T-helper 17 cell (primary cell): ENCODE measurements at regions not wholly inside any gene's neighbourhood (a gene's known extent, or its start where the extent isn't known, plus 50 kb on each side); places are given as distances from the start of the nearest gene placed in this dataset.

Source experiments
- ATAC-seq: fragments of 150-1000 bp; cut with Tn5 transposase; 2 replicates; pipeline ENCODE4 v1.10.0; 2021; ENCODE audit warnings: mild to moderate bottlenecking, moderate library complexity
- DNase-seq, 3 donors: peaks; one replicate each; pipeline versions ENCODE4 v3.0.0 to v3.0.0-alpha.2; 2020 to 2021
- H3K9me3 ChIP-seq: one replicate; pipeline ENCODE4 v1.7.0; 2013; ENCODE audit warnings: low read length, mild to moderate bottlenecking; ENCODE audit not compliant: control insufficient read depth, poor library complexity, severe bottlenecking
- H3K27ac Mint-ChIP-seq: one replicate; pipeline ENCODE4 v1.8.0; 2022; ENCODE audit warnings: mild to moderate bottlenecking, moderate library complexity, mixed read lengths
- H3K27me3 Mint-ChIP-seq: one replicate; pipeline ENCODE4 v1.8.0; 2022; ENCODE audit warnings: mixed read lengths
- H3K36me3 Mint-ChIP-seq: one replicate; pipeline ENCODE4 v1.8.0; 2022; ENCODE audit warnings: low read depth, mixed read lengths
- H3K4me1 Mint-ChIP-seq: one replicate; pipeline ENCODE4 v1.8.0; 2022; ENCODE audit warnings: mild to moderate bottlenecking, mixed read lengths
- H3K4me3 Mint-ChIP-seq: one replicate; pipeline ENCODE4 v1.8.0; 2022; ENCODE audit warnings: mild to moderate bottlenecking, moderate library complexity, mixed read lengths

DNA sequence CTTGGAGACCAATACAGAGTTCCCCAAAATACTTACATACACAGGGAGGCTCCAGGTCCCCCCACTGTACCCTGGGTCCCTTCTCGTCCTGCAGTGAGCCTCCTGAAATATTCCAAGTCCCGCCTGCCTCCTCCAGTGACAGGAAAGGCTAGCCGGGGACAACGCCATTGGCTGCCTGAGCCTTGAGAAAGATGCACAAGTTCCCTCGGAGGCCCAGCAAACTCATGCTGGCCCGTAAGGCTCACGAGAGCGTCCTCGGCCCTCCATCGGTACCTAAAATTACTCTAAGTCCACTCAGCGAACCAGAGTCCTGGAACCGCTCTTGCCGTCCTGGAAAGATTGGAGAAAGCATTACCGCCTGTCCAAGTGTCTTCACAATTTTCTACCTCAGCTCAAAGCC, 228.6 kb downstream of the ADAM29 start:
- Mint-ChIP-seq H3K4me1 (no peaks in the 10 kb centered on the region), H3K27me3 (no peaks in the 10 kb centered on the region), H3K4me3 (no peak overlapping the region), H3K36me3 (no peaks in the 10 kb centered on the region), H3K27ac (no peak overlapping the region)
- ATAC-seq: no peak
- DNase-seq: no peak
- H3K9me3 ChIP-seq: no peaks in the 10 kb centered on the region

DNA sequence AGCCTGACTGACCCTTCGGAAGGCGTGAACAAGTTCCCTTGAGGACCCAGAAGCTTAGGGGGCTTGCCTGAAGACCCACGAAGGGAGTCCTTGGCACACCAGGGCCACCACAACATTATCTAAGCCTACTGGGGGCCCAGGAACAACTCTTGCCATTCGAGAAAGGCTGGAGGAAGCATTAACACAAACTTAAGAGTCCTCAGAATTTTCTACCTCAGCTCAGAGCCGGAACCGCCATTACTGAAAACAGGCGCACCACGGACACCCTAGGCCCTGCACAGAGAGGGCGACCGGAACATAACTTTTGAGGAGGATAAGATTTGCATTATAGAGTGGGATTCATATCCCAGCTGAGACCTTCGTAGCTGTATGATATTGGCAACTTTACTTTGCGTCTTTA, 229.1 kb downstream of the ADAM29 start:
- no peak for ATAC-seq
- H3K27ac Mint-ChIP-seq: no peak overlapping the region
- H3K27me3 Mint-ChIP-seq: no peaks in the 10 kb centered on the region
- DNase-seq: no peak
- H3K36me3 Mint-ChIP-seq: no peaks in the 10 kb centered on the region
- H3K4me3 Mint-ChIP-seq: no peak overlapping the region
- H3K9me3 ChIP-seq: no peaks in the 10 kb centered on the region
- H3K4me1 Mint-ChIP-seq: no peaks in the 10 kb centered on the region

DNA sequence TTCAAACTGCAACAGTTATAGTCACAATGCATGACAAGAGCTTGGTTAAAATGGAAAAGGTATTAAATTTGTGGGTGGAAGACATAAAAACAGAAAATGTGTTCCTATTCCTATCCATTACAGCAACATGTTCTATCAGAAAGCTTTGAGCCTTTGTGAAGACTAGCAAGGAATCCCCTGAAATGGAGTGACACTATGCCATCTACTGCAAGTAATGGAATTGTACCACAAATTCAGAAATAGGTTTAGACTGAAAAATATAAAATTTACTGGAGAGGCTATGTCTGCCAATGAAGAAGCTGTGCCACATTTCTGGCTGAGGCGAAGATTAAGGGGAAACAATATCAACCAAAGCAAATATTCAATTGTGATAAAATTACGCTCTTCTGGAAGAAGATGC, 247.9 kb downstream of the ADAM29 start:
- H3K9me3 ChIP-seq: no peaks in the 10 kb centered on the region
- no peak for ATAC-seq
- H3K27me3 Mint-ChIP-seq: no peaks in the 10 kb centered on the region

DNA sequence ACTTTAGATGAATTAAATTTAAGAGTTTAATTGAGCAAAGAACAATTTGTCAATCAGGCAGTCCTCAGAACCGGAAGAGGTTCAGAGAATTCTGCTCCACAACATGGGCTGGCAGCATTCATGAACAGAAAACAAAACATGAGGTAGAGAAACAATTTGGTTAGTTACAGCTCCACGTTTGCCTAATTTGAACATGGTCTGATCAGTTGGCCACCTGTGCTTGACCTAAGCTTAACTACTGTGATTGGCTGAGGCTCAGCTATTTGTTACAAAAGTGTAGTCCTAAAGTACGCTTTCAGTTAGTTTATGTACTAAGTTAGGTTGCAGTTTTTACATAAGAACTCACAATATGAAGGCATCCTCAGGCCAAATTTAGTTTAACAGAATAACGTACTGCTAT, 258.6 kb downstream of the ADAM29 start:
- Mint-ChIP-seq H3K27ac (no peak overlapping the region), H3K4me1 (no peaks in the 10 kb centered on the region), H3K27me3 (no peaks in the 10 kb centered on the region), H3K4me3 (no peak overlapping the region), H3K36me3 (no peaks in the 10 kb centered on the region)
- ATAC-seq (no peak), DNase-seq (no peak)
- no peaks in the 10 kb centered on the region for H3K9me3 ChIP-seq

More for the DNA sequence above, 247.9 kb downstream of the ADAM29 start:
- DNase-seq: no peak
- Mint-ChIP-seq H3K4me3 (no peak overlapping the region), H3K36me3 (no peaks in the 10 kb centered on the region), H3K4me1 (no peaks in the 10 kb centered on the region), H3K27ac (no peak overlapping the region)

GRCh38 chr4:175190654-175191053, 272.5 kb downstream of the ADAM29 start:
- Mint-ChIP-seq H3K4me1 (no peaks in the 10 kb centered on the region), H3K27ac (no peak overlapping the region), H3K4me3 (no peak overlapping the region), H3K36me3 (no peaks in the 10 kb centered on the region), H3K27me3 (no peaks in the 10 kb centered on the region)
- no peaks in the 10 kb centered on the region for H3K9me3 ChIP-seq
- DNase-seq: no peak
- ATAC-seq: no peak

DNA sequence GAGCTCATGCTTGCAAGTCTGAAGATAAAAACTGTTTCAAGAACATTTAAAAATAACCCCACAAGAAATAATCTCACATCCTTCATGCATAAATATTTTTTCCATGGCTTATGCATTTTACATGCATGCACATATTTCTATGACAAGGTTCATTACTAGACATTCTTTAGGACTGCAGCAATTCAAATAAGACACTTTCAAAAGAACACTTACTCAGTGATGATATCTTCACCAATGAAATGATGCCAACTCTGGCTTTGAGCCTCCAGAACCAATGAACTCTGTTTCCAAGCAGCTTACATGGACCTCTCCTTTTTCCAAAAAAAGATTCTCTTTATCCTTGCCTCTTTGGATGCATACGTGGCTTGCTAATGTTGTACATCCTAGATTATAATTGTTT, 279.9 kb downstream of the ADAM29 start:
- ATAC-seq (no peak), DNase-seq (no peak)
- Mint-ChIP-seq H3K4me3 (no peak overlapping the region), H3K4me1 (no peaks in the 10 kb centered on the region), H3K27ac (no peak overlapping the region), H3K27me3 (no peaks in the 10 kb centered on the region), H3K36me3 (no peaks in the 10 kb centered on the region)
- H3K9me3 ChIP-seq: no peaks in the 10 kb centered on the region

DNA sequence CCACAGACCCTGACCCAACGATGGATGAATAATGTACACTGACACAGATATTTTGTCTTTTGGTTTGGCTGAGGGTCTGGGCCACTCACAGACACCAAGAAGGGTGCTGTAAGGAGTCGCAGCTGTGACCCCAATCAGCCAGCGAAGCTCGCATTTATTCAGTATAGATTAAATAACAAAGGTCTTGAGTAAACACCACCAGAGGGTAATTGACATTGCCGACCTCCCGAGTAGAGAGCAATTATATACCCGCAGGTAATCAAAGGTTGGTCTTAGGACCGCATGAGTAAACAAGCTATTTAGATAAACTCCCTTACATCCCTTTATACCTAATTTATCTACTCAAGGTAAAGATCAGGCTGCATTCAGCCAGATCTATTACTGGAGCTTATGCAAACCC, 297.1 kb downstream of the ADAM29 start:
- no peak overlapping the region for H3K27ac Mint-ChIP-seq
- H3K4me1 Mint-ChIP-seq: no peaks in the 10 kb centered on the region
- DNase-seq (no peak), ATAC-seq (no peak)
- H3K4me3 Mint-ChIP-seq: no peak overlapping the region
- H3K9me3 ChIP-seq: no peaks in the 10 kb centered on the region
- no peaks in the 10 kb centered on the region for H3K27me3 Mint-ChIP-seq
- no peaks in the 10 kb centered on the region for H3K36me3 Mint-ChIP-seq

- no peaks in the 10 kb centered on the region for H3K27me3 Mint-ChIP-seq
- no peaks in the 10 kb centered on the region for H3K9me3 ChIP-seq
- H3K4me3 Mint-ChIP-seq: no peak overlapping the region
- H3K27ac Mint-ChIP-seq: no peak overlapping the region
- no peaks in the 10 kb centered on the region for H3K36me3 Mint-ChIP-seq
- H3K4me1 Mint-ChIP-seq: no peaks in the 10 kb centered on the region
- DNase-seq: no peak
- ATAC-seq: no peak
Measured at GRCh38 chr4:175215657-175216056, 297.5 kb downstream of the ADAM29 start.

- Mint-ChIP-seq H3K4me1 (no peaks in the 10 kb centered on the region), H3K36me3 (no peaks in the 10 kb centered on the region), H3K27ac (no peak overlapping the region), H3K4me3 (no peak overlapping the region), H3K27me3 (no peaks in the 10 kb centered on the region)
- no peak for ATAC-seq
- no peak for DNase-seq
- H3K9me3 ChIP-seq: no peaks in the 10 kb centered on the region
Measured at GRCh38 chr4:175229154-175229553, 311.0 kb downstream of the ADAM29 start.

- DNase-seq (no peak), ATAC-seq (no peak)
- Mint-ChIP-seq H3K27ac (no peak overlapping the region), H3K36me3 (no peaks in the 10 kb centered on the region), H3K27me3 (no peaks in the 10 kb centered on the region), H3K4me3 (no peak overlapping the region), H3K4me1 (no peaks in the 10 kb centered on the region)
- no peaks in the 10 kb centered on the region for H3K9me3 ChIP-seq
Measured at GRCh38 chr4:175234162-175234561, 316.0 kb downstream of the ADAM29 start.

DNA sequence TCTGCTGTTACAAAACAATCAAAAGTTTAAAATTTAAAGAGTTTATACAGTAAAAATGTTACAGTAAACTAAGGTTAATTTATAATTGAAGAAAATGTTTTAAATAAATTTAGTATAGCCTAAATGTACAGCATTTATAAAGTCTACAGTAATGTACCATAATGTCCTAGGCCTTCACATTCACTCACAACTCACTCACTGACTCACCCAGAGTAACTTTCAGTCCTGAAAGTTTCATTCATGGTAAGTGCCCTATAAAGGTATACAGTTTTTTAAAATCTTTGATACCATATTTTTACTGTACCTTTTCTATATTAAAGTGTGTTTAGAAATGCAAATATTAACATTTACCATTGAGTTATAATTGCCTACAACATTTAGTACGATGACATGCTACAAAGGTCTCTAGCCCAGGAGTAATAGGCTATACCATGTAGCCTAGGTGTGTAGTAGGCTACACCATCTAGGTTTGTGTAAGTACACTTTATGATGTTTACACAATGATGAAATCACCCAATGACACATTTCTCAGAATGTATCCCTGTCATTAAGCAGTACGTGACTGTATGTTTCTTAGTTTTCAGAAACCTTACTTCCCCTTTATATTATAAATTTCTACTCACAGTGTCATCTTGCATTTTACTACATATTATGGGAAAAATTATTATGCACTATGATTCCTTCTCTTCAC, 320.8 kb downstream of the ADAM29 start:
- H3K4me3 Mint-ChIP-seq: no peak overlapping the region
- ATAC-seq: no peak
- no peak overlapping the region for H3K27ac Mint-ChIP-seq
- H3K27me3 Mint-ChIP-seq: no peaks in the 10 kb centered on the region
- H3K4me1 Mint-ChIP-seq: no peaks in the 10 kb centered on the region
- no peaks in the 10 kb centered on the region for H3K36me3 Mint-ChIP-seq
- no peaks in the 10 kb centered on the region for H3K9me3 ChIP-seq
- no peak for DNase-seq

- no peak for ATAC-seq
- no peaks in the 10 kb centered on the region for H3K27me3 Mint-ChIP-seq
- no peaks in the 10 kb centered on the region for H3K36me3 Mint-ChIP-seq
- no peaks in the 10 kb centered on the region for H3K4me1 Mint-ChIP-seq
- H3K4me3 Mint-ChIP-seq: no peak overlapping the region
- no peaks in the 10 kb centered on the region for H3K9me3 ChIP-seq
- no peak overlapping the region for H3K27ac Mint-ChIP-seq
- DNase-seq: no peak
Measured at GRCh38 chr4:175246941-175247340, 328.8 kb downstream of the ADAM29 start.

DNA sequence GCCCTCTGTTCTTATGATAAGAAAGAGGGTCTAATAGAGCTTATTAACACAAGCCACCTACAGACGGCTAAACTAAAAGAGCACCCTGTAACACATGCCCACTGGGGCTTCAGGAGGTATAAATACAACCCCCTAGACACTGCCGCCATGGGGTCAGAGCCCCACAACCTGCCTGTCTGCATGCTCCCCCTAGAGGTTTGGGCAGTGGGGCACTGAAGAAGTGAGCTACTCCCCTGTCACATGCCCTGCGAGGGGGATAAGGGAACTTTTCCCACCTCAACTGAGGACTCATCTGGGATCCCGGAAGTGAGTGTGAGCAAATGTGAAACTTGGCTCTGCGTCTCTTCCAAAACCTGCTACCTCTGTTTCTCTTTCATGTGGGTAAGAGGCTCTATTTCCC, 334.5 kb downstream of the ADAM29 start:
- H3K36me3 Mint-ChIP-seq: no peaks in the 10 kb centered on the region

DNA sequence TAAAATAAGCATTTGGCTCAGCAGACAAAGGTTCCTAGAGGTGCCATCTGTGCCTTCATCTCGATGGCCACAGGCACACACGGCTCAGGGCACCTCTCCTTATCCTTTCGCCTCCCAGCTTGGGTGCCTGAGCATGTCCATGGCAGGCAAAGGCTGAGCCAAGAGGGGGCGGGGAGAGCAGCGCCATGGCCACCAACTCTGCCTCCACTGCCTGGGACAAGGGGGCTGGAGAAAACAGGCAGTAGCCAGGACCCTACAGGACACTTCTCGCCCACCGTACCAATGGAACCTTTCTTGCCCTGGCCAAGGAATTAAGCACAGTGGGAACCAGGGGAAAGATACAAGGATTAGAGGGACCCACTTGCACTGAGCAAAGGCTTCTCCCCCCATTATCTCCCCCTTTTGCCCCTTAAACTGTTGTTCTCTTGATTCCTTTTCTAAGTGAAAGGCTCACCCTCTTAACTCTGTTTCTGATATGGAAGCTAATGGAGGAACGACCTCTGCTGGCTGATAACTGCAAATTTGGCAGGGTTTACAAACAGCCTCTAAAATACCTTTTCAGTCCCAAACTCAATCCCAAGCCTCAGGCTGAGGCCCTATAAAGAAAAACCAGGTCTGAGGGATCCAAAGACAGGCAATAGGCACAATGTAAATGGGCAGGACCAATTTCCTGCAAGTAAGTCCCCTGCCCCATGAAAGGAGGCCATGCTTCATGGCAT, 335.2 kb downstream of the ADAM29 start:
- Mint-ChIP-seq H3K27ac (no peak overlapping the region), H3K4me3 (no peak overlapping the region), H3K36me3 (no peaks in the 10 kb centered on the region), H3K27me3 (no peaks in the 10 kb centered on the region), H3K4me1 (no peaks in the 10 kb centered on the region)
- ATAC-seq (no peak), DNase-seq (no peak)
- no peaks in the 10 kb centered on the region for H3K9me3 ChIP-seq

More for the DNA sequence above, 334.5 kb downstream of the ADAM29 start:
- H3K9me3 ChIP-seq: no peaks in the 10 kb centered on the region
- DNase-seq: no peak
- Mint-ChIP-seq H3K27me3 (no peaks in the 10 kb centered on the region), H3K4me1 (no peaks in the 10 kb centered on the region), H3K4me3 (no peak overlapping the region), H3K27ac (no peak overlapping the region)
- ATAC-seq: no peak
